ENCODE measurements at regions not wholly inside any gene's neighbourhood (a gene's known extent, or its start where the extent isn't known, plus 50 kb on each side); places are given as distances from the start of the nearest gene placed in this dataset.

DNA sequence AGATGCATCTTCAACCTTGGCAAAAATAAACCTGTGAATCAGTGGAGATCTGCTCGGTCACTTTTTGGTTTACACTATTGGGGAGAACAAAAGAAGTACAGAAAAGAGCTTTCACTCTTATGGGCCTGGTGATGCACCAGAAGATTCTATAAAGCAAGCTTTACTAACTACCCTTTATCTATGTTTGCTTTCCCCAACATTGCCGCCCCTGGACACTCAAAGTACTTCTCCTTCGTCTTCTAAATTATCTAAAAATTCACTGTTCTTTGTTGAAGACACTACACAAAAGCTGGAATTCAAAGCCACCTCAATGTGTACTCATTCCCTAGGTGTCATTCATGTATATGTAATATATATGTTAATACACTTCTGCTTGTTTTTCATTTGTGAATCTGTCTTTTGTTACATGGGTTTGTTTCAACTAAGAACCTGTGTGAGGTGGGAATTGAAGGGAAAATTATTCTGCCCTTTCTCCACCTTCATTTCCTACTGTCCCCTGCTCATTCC is 97.9 kb upstream of the BTN3A2 start:
- no peak for TF ChIP-seq POLR2A (IDR thresholded peaks at IDR 0.05; ENCODE audit: low read length)
- TF ChIP-seq GATA1 (IDR thresholded peaks at IDR 0.05; ENCODE audit: low read depth, low read length): no peak
